ENCODE measurements at regions not wholly inside any gene's neighbourhood (a gene's known extent, or its start where the extent isn't known, plus 50 kb on each side); places are given as distances from the start of the nearest gene placed in this dataset.

DNA sequence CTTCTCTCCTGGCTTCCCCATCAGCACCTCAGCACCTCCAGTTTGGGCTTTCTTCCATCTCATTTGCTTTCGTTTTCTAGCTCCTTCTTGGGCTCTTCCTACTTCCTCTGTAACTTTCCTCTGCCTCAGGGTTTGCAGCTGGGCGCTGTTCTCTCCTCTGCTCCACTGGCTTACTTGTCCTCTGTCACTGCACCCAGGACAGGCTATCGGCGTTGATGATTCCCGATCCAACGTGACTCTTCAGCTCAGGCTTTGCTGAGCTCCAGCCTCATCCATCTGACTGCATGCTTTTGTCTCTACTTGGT is 362.4 kb downstream of the CYRIA start:
- no peak for FAIRE-seq
- no peaks in the 10 kb centered on the region for H3K36me3 ChIP-seq (ENCODE audit: control insufficient read depth, insufficient read depth, low read length)
- no peaks in the 10 kb centered on the region for H3K27me3 ChIP-seq (ENCODE audit: control insufficient read depth, insufficient read depth, low read length)
- H3K4me3 ChIP-seq (ENCODE audit: low read depth, low read length), result no peak overlapping the region
- DNase-seq (ENCODE audit: low read depth), result no peak
- TF ChIP-seq, protein P1, sequence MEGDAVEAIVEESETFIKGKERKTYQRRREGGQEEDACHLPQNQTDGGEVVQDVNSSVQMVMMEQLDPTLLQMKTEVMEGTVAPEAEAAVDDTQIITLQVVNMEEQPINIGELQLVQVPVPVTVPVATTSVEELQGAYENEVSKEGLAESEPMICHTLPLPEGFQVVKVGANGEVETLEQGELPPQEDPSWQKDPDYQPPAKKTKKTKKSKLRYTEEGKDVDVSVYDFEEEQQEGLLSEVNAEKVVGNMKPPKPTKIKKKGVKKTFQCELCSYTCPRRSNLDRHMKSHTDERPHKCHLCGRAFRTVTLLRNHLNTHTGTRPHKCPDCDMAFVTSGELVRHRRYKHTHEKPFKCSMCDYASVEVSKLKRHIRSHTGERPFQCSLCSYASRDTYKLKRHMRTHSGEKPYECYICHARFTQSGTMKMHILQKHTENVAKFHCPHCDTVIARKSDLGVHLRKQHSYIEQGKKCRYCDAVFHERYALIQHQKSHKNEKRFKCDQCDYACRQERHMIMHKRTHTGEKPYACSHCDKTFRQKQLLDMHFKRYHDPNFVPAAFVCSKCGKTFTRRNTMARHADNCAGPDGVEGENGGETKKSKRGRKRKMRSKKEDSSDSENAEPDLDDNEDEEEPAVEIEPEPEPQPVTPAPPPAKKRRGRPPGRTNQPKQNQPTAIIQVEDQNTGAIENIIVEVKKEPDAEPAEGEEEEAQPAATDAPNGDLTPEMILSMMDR (IDR thresholded peaks at IDR 0.05; ENCODE audit: insufficient read depth, low read length, severe bottlenecking), result no peak

GRCh38 chr2:16302431-16303272 is 362.3 kb downstream of the MYCN start:
- Histone ChIP-seq H3K27me3 (ENCODE audit: control insufficient read depth, insufficient read depth, low read length) (no peaks in the 10 kb centered on the region), H3K36me3 (ENCODE audit: control insufficient read depth, insufficient read depth, low read length) (no peaks in the 10 kb centered on the region), H3K4me3 (ENCODE audit: low read depth, low read length) (no peak overlapping the region)
- TF ChIP-seq, protein P1 (IDR thresholded peaks at IDR 0.05; ENCODE audit: insufficient read depth, low read length, severe bottlenecking), result no peak
- DNase-seq (ENCODE audit: low read depth) (no peak), FAIRE-seq (no peak)

GRCh38 chr2:16301961-16302360 is 361.6 kb downstream of the MYCN start:
- TF ChIP-seq, protein P1 (IDR thresholded peaks at IDR 0.05; ENCODE audit: insufficient read depth, low read length, severe bottlenecking), result no peak
- Histone ChIP-seq H3K4me3 (ENCODE audit: low read depth, low read length) (no peak overlapping the region), H3K27me3 (ENCODE audit: control insufficient read depth, insufficient read depth, low read length) (no peaks in the 10 kb centered on the region), H3K36me3 (ENCODE audit: control insufficient read depth, insufficient read depth, low read length) (no peaks in the 10 kb centered on the region)
- DNase-seq (ENCODE audit: low read depth), result no peak
- no peak for FAIRE-seq

- FAIRE-seq, result no peak
- Histone ChIP-seq H3K4me3 (ENCODE audit: low read depth, low read length) (no peak overlapping the region), H3K36me3 (ENCODE audit: control insufficient read depth, insufficient read depth, low read length) (no peaks in the 10 kb centered on the region), H3K27me3 (ENCODE audit: control insufficient read depth, insufficient read depth, low read length) (no peaks in the 10 kb centered on the region)
- DNase-seq (ENCODE audit: low read depth), result no peak
- TF ChIP-seq, protein P1 (IDR thresholded peaks at IDR 0.05; ENCODE audit: insufficient read depth, low read length, severe bottlenecking), result no peak
These were observed 358.5 kb downstream of the MYCN start for GRCh38 chr2:16298866-16299265.

- DNase-seq (ENCODE audit: low read depth), result no peak
- H3K36me3 ChIP-seq (ENCODE audit: control insufficient read depth, insufficient read depth, low read length), result no peaks in the 10 kb centered on the region
- FAIRE-seq, result no peak
- no peaks in the 10 kb centered on the region for H3K27me3 ChIP-seq (ENCODE audit: control insufficient read depth, insufficient read depth, low read length)
- TF ChIP-seq, protein P1 (IDR thresholded peaks at IDR 0.05; ENCODE audit: insufficient read depth, low read length, severe bottlenecking), result no peak
- no peak overlapping the region for H3K4me3 ChIP-seq (ENCODE audit: low read depth, low read length)
These were observed 356.2 kb downstream of the MYCN start for GRCh38 chr2:16296331-16297250.
